Activated T-cell treated with anti-CD3 and anti-CD28 coated beads for 24 hours (primary cell): ENCODE measurements at regions not wholly inside any gene's neighbourhood (a gene's known extent, or its start where the extent isn't known, plus 50 kb on each side); places are given as distances from the start of the nearest gene placed in this dataset.

Experiments
- DNase-seq: peaks from one replicate; pipeline ENCODE4 v3.0.0-alpha.2; 2020; ENCODE audit warnings: low read depth

DNA sequence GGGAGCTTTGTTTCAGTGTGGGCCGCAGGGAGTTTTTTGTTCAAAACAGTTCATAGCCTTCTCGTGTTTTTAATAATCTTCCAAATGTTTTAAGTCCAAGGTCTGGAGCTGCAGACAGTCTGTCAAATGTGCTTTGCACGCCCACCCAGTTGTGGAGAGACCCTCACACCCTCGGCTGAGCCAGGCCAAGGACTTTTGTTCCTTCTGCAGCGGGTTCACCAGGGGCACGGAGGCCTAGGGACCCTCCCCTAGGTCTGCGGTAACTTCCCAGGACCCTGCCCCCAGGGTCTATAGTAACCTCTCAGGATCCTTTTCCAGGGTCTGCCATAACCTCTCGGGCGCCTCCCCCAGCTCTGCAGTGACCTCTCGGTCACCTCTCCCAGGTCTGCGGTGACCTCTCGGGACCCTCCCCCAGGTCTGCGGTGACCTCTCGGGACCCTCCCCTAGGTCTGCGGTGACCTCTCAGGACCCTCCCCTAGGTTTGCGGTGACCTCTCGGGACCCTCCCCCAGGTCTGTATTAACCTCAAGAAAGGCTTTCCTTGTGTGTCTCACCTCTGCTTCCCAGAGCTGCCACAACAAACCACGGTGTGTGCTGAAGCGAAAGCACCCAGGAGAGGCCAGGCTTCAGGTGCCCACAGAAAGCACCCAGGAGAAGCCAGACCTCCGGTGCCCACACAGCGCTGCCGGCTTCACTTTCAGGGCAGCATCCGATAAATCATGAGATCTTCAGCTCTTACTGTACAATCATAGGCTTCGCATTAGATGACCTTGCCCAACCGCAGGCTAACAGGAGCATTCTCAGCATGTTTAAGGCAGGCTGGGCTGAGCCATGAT, 301.9 kb upstream of the SALL3 start:
- no peak for DNase-seq

DNA sequence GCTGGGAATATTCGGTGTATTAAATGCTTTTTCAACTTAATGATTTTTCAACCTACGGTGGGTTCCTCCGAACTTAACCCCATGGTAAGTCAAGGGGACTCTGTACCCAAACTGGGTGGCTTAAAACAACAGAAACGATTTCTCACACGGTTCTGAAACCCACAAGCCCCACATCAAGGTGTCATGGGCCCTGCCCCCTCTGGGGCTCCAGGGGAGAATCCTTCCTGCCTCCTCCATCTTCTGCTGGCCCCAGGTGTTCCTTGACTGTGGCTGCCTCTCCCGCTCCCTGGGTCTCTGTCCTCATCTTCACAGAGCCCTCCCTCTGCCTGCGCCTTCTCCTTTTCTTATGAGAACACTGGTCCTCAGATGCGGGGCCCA, 301.3 kb upstream of the SALL3 start:
- no peak for DNase-seq

DNA sequence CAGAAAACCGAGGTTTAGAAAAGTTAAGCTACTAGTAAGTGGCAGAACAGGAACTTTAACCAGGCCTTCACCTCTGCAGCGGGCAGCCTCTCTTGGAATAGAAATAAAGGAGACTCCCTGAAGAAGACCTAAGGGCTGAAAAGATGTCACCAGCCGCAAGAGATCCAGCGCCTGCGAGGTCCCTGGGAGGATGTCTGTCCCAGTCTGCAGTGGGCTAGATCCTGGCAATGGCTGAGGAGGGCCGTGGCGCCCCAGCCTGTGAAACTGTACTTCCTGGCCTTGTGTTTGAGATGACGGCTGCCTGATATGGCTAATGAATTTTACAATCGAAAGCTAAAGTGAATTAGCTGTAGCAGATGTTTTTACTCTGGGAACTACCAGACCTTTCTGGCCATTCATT, 300.6 kb upstream of the SALL3 start:
- DNase-seq, result no peak

DNA sequence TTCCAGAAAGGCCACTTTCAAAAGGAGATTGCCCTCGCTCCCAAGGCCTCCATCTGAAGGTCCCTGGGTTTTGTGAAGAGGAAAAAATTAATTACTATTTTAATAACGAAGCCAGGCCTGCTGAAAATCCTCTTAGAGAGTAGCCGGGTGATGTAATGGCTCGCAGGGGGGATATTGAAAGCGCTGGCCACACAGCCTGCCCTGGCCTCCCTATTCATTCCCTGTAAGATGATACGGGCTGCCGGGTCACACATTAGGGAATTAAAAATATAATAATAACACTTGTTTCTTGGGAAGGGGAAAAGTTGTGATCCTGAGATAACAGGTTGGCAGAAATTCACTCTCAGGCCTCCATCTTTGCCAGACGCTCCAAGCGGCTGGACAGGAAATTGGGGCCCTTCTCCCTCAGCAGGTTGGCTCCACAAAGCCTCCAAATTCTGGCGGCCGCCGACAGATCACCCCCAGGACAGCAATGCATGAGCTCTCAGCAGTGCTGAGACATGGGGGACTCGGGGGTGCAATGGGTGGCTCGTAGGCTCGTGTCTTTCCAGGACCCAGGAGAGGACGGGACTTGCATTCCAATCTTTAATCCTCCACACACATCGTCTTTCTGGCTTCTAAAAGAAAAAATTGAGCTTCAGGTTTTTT, 299.9 kb upstream of the SALL3 start:
- no peak for DNase-seq

DNA sequence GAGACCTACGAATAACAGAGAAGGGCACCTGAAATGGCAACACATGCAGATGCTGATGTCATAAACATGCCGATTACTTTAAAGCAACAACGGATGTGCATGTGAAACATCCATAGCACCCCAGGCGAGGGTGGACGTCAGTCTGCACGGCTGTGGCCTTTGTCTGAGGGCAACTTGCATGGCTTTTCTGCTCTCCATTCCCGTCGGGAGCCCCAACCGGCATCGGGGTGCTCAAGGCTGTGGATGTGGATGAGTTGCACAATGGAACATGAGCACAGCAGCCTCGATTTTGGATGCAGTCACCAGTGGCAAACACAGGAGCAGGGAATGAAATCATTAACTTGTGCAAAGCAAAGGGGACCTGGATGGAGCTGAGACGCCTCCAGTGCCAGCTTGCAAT, 298.2 kb upstream of the SALL3 start:
- DNase-seq, result no peak

DNA sequence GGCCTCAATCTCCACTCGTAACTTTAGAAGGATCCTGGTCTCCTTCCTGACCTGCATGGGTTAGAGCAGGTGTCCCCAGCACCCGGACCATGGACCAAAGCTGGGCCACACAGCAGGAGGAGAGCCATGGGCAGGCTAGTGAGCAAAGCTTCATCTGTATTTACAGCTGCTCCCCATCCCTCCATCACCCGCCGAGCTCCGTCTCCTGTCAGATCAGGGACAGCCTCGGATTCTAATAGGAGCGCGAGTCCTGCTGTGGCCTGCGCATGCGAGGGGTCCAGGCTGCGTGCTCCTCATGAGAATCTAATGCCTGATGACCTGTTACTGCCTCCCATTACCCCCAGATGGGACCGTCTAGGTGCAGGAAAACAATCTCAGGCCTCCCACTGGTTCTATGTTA, 297.7 kb upstream of the SALL3 start:
- no peak for DNase-seq

DNA sequence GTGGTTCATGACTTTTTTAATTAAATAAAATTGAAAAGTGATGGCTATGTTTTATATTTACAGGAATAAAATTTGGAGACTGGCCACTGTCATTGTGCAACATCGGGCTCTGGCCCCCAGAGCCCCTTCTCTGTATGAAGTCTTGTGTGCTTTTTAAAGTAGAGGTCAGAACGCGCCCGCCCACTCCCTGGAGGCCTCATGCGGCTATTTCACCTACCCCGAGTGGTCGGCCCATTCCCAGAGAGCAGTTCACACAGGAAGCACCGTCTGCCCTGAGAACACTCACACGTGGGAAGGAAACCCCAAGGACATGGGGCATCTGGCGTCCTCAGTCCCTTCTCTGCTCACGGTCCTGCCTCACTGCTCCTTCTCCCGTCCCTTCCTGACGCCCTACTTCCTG, 296.9 kb upstream of the SALL3 start:
- DNase-seq, result no peak

DNA sequence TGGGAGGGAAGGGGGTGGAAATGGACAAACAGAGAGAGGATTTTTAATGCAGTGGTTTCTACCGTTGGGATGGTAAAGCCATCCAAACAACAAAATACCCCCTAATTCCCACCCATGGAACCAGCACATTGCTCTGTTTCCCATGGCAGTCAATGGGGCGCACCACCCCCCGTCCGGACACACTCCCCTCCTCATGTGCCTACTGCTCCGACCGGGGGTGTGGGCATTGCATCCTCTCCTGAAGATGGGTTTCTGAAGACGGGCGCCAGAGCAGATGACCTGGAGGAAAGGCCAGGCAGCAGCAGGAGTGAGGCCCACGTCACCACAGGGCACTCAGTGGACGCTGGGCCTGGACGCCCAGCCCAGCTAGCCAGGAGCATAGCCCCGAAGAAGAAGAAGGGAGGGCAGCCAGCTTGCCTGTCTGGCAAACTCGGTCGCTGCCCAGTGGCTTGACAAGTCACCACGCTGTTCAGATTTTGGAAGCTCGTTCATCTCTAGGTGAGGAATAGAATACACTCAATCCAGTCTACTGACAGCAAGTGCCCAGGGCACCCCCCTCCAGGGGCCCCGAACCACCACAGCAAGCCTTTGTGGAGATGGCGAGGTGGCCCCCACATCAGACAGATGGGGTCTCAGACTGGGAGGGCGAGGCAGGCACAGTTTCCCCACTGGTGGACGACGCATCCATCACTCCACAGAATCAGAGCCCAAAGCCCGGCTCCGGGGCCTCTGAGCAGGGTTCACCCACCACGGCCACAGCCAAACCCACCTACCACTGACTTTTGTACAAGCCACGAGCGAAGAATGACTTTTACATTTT, 296.2 kb upstream of the SALL3 start:
- no peak for DNase-seq

DNA sequence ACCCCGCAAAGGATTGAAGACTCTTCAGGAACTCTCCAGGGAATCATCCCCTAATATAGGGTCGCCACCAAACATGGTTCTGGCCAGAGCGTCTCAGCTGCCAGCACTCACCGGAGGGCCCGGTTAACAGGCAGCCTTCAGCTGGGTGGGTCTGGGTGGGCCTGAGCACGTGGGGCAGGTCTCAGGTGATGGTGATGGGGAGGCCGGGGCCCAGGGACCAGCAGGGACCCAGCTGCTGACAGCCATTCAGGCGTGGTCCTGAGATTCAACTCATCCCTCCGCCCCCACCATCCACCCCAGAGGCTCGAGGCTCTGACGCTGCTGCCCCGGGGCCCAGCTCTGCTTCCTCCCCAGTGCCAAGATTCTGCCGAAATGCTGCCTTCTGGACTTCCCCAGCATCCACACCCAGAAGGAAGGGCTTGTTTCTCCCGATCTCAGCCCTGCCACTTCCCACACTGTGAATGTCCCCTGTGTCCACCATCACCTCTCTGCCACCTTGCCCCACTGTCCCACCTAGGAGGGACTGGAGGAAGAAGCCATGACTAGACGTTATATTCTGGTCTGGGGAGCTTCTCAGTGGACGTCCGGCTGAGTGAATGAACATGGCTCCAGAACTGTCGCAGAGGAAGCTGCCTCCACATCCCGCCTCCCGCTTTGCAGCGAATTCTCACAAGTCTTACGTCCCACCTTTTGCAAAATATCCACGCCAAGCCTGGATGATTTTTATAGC, 294.2 kb upstream of the SALL3 start:
- no peak for DNase-seq

DNA sequence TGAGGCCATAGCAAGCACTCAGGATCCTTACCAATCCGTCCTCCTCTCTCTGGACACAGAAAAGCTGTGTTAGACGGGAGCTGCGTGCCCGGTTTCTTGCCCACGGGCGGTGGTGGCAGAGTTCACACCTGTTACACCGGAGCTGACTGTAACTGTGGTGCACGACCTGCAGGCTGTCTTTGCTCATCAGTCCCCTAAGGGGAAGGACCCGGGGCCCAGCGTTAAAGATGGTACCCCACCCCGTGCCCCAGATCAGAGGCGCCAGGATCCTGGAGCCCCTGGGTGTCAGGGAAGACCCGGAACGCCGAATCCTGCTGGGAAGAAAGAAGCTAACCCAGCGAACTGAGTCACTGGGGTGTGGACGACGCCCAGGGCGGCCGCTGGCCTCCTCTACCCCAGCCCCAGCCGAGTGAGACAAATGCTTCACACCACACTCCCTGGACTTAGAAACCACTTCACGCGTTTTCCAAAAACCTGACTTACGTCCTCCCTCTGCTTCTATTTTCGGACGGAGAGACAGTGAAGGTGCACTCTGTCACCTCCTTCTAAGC, 293.6 kb upstream of the SALL3 start:
- DNase-seq, result no peak

DNA sequence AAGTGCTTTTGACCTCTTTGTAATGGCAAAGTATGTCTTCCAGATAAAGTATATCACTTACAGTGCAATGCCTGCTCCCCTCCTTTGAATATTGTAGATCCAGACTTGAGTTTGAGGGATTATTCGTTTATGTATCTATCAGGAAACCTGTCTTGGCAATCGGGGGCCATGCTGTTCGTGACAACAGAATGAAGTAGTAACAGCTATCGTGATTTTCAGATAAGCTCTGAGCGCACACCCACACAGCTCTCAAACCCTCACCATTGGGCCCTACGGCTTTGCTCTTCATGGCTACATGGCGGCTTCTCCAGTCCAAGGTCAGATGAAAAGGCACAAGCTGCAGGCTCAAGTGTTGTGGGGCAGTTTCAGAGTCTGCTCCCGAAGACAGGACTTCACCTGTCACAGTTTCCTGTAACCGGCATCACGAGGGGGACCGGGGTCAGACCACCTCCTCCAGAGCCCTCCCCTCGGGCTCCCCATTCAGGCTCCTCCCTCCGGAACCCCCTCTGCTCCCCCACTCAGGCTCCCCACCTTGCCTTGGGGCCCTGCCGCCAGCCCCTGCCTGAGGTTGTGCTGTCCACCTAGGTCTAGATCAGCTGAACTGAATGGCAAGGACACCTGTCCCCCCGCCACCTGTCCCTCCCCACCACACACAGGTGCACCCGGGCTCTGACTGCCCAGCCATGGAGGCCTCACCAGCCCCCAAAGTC, 292.5 kb upstream of the SALL3 start:
- DNase-seq, result no peak

DNA sequence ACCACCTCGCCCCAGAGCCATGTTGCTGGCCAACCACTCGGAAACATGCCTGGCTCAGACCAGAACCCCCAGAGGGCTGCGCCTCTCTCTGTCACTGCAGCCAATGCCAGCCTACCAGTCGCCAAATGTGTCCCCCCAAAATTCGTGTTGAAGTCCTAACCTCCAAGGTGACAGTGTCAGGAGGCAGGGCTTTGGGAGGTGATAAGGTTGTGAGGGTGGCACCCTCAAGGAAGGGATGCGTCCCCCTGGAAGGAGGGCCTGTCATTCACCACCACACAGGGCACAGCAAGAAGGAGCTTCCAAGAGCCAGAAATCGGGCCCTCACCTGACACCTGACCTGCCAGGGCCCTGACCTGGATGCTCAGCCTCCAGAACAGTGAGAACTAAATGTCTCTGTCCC, 291.9 kb upstream of the SALL3 start:
- no peak for DNase-seq

DNA sequence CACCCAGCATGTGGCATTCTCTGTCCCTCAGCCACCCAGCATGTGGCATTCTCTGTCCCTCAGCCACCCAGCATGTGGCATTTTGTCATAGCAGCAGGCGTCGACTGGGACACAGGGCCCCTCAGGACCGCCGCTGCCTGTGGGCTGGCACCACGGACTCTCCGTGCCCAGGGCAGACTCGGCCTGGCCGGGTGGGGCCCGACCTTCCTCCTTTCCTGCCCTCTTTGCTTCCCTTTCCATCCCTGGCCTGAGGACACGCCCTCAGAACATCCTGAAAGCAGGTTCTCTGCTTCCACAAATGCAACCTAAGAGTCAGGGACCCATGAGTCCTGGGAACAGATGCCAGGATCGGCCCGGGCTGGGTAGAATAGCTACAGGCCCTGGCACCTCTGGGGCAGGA, 291.4 kb upstream of the SALL3 start:
- no peak for DNase-seq

DNA sequence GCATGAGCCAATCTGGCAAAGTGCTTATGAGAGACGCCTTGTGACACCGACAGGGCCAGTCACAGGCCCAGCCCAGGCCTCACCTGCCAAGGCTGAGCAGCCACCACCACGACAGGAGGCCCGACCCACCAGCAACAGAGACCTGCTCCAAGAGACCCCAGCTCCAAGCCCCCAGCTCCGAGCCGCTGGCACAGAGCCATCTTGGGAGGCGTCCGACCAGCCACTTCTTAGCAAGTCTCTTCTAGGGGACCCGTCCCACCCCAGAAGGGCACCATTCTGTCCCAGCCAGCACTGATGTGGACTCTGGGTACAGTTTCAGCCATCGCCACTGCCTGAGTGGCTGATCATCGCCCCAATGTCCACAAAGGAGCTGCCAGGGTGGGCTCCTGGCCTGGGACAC, 290.7 kb upstream of the SALL3 start:
- DNase-seq, result no peak

DNA sequence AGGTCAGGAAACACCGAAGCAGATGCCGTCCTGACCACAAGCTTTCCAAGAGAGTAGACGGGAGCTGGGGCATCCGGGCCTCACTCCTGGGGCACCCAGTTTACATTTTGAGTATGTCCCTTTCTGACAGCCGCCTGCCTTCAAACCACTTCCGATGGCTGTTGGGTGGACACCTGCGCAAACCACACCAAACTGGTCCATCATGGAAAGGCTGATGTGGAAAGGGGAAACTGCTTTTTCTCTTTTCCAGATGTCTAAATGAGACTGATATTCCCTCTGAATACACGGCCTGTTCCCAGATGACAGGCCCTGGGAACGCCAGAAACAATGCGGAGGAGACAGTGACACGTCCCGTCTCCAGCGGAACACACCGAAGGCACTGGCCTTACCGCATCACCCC, 290.0 kb upstream of the SALL3 start:
- DNase-seq, result no peak

DNA sequence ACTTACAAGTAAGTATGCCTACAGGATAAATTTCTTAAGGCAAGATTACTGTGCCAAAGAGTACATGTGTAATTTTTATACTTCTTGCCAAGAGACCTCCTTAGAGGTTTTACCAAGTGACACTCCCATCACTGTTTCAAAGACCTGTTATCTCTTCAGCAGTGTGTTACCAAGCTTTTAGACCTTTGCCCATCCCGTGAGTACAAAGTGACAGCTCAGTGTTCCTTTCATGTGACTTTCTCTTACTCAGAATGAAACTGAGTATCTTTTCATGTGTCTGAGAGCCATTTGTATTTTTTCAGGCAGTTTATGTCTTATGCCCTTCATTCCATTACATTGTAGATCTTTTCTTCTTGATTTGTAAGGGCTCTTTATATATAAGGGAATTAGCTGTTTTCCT, 287.5 kb upstream of the SALL3 start:
- no peak for DNase-seq

DNA sequence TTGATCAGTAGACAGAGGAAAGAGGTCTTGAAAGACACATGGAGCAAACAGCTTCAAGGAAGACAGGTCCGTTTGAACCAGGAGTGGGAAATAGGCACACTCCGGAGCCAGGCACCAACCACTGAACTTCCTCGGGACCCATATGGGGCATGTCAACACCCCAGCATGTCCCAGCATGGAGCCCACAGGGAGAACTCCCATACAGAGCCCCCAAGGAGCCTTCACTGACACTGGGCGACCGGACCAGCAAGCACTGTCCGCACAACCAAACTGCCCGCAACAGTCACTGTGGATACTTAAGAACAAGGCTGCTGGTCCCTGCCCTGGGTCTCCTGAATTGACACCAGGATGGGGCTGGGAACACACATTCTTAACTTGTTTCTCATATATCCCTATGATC, 286.2 kb upstream of the SALL3 start:
- no peak for DNase-seq

DNA sequence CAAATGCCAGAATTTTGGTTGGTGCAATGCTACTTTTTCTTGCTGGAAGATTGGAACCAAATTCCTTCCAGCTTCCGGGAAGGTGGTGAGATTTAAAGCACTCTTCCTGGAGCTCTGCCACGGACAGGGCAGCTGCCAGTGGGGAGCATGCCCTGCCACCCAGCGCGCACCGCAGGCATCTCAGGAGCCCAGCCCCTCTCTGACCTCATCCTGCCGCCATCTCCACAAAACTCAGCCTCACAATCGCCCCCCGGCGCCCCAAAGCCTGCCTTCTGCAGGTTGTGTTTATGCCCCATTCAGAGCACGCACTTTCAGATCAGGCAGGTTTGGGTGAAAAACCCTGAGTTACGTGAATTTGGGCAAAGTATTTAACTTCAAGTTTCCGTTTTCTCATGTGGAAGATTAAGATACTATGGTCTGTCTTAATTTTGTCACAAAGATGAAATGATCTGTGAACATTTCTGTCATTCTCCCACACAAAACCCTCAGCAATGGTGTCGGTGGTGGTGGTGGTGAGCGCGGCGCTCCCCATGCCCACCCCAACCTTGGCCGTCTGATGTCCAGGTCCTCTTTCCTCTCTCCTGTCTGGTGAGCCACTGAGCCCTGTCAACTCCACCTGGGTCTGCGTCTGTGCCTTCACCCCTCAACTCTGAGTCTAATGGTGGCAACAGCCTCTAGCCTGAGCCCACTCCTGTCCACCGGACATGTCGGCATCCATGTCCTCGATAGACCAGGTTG, 282.8 kb upstream of the SALL3 start:
- DNase-seq, result no peak

DNA sequence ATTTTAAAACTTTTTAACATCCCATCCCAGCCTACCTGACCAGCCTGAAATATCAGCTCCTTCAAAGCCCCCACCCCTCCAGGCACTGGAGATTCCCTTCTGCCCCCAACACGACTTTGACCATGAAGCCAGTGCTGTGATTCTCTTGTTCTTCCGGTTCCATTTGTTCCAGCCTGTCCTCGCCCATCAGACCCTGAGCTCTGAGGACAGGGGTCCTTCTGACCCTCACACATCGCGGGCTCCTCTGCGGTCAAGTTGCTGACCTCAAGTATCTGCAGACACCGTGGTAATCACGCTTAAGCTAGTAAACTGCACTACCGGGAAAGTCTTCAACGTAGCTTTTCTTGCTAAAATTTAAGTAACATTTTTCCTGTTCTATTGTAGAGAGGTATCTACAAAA, 282.2 kb upstream of the SALL3 start:
- no peak for DNase-seq

DNA sequence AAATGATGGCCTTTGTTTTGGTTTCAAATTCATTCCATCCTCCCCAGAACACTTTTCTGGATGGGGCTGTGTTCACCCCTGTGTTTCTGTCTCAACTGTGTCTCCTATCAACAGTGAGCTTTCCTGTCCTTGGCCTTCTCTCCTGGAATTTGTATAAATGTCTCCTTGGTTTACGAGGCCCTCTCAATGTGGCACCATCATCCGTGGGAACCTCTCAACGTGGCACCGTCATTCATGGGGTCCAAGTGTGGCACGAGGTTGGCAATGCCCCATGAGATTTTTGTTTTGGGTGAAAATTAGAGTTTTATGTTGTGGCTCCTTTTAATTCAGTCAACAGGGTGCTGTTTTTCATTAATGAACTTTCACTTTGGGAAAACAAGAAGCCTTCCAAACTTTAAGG, 280.7 kb upstream of the SALL3 start:
- no peak for DNase-seq

DNA sequence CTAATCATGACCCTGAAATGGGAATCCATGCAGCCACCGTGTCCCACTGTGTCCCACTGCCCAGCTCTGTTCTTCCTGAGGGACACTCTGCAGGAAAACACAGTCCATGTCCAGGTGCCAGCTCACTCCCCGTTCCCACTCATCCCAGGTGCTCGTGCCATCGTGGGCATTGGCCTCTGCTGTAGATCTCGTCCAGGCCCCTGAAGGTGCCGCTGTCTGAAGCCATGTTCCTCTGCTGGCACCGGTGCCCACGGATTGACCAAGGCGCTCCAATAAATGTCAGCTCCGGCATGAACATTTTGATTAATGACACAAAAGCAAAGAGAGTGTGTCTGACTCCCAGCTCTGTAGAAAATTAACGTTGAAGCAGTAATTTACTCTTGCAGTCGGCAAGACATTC, 280.1 kb upstream of the SALL3 start:
- no peak for DNase-seq
